ENCODE measurements at regions not wholly inside any gene's neighbourhood (a gene's known extent, or its start where the extent isn't known, plus 50 kb on each side); places are given as distances from the start of the nearest gene placed in this dataset.

GRCh38 chr3:178397202-178397601 is 139.0 kb upstream of the KCNMB2 start:
- TF ChIP-seq CTCF (IDR thresholded peaks at IDR 0.05): no peak
- TF ChIP-seq EP300 (IDR thresholded peaks at IDR 0.05): no peak
- TF ChIP-seq POLR2A (IDR thresholded peaks at IDR 0.05): no peak

Data from ovary (tissue), 3 donors.